ENCODE measurements at regions not wholly inside any gene's neighbourhood (a gene's known extent, or its start where the extent isn't known, plus 50 kb on each side); places are given as distances from the start of the nearest gene placed in this dataset.

GRCh38 chr15:36323615-36324014, 255.8 kb upstream of the CDIN1 start:
- no peaks in the 10 kb centered on the region for H3K36me3 ChIP-seq
- H3K4me3 ChIP-seq = no peak overlapping the region
- H3K27me3 ChIP-seq = no peaks in the 10 kb centered on the region
- H3K27ac ChIP-seq = no peak overlapping the region
- no peak for DNase-seq
- TF ChIP-seq POLR2AphosphoS5 (IDR thresholded peaks at IDR 0.05) (no peak), POLR2A (IDR thresholded peaks at IDR 0.05) (no peak), CTCF (IDR thresholded peaks at IDR 0.05) (no peak), EP300 (IDR thresholded peaks at IDR 0.05) (no peak)
- H3K9me3 ChIP-seq = peaks cover 0 to 5% (median 0%) of the 10 kb centered on the region in 4 donors
- H3K4me1 ChIP-seq = no peaks in the 10 kb centered on the region
- intact Hi-C loops (cut with DNase I; ENCODE audit: low total_unique reads) = no loop called here
- 85 to 96% (median 89%) methylated on average over 3 of the region's 3 CpGs for WGBS, 5 donors

GRCh38 chr15:36325206-36325605, 254.2 kb upstream of the CDIN1 start:
- peaks cover 0 to 5% (median 0%) of the 10 kb centered on the region in 4 donors for H3K9me3 ChIP-seq
- intact Hi-C loops (cut with DNase I; ENCODE audit: low total_unique reads) = no loop called here
- H3K4me3 ChIP-seq = no peak overlapping the region
- H3K27ac ChIP-seq = no peak overlapping the region
- no peaks in the 10 kb centered on the region for H3K27me3 ChIP-seq
- H3K36me3 ChIP-seq = no peaks in the 10 kb centered on the region
- no peak for DNase-seq
- WGBS, 5 donors = 59 to 75% (median 70%) methylated on average over 2 of the region's 2 CpGs
- TF ChIP-seq POLR2AphosphoS5 (IDR thresholded peaks at IDR 0.05) (no peak), EP300 (IDR thresholded peaks at IDR 0.05) (no peak), CTCF (IDR thresholded peaks at IDR 0.05) (no peak), POLR2A (IDR thresholded peaks at IDR 0.05) (no peak)
- H3K4me1 ChIP-seq = no peaks in the 10 kb centered on the region

- Histone ChIP-seq H3K4me1 (no peaks in the 10 kb centered on the region), H3K27me3 (no peaks in the 10 kb centered on the region), H3K36me3 (no peaks in the 10 kb centered on the region), H3K27ac (no peak overlapping the region), H3K4me3 (no peak overlapping the region), H3K9me3 (peaks cover 0 to 5% (median 0%) of the 10 kb centered on the region in 4 donors)
- no peak for TF ChIP-seq POLR2A (IDR thresholded peaks at IDR 0.05)
- TF ChIP-seq EP300 (IDR thresholded peaks at IDR 0.05) = no peak
- TF ChIP-seq CTCF (IDR thresholded peaks at IDR 0.05) = no peak
- no peak for TF ChIP-seq POLR2AphosphoS5 (IDR thresholded peaks at IDR 0.05)
- intact Hi-C loops (cut with DNase I; ENCODE audit: low total_unique reads) = no loop called here
- no peak for DNase-seq
- WGBS, 5 donors = 86 to 93% (median 92%) methylated on average over 9 of the region's 9 CpGs
These were observed 249.8 kb upstream of the CDIN1 start for GRCh38 chr15:36329592-36329991.

- TF ChIP-seq CTCF (IDR thresholded peaks at IDR 0.05) (no peak), POLR2A (IDR thresholded peaks at IDR 0.05) (no peak), POLR2AphosphoS5 (IDR thresholded peaks at IDR 0.05) (no peak), EP300 (IDR thresholded peaks at IDR 0.05) (no peak)
- 54 to 87% (median 79%) methylated on average over 3 of the region's 3 CpGs for WGBS, 5 donors
- Histone ChIP-seq H3K9me3 (peaks cover 0 to 5% (median 0%) of the 10 kb centered on the region in 4 donors), H3K4me1 (no peaks in the 10 kb centered on the region), H3K27me3 (no peaks in the 10 kb centered on the region), H3K27ac (no peak overlapping the region), H3K4me3 (peak overlapping the region in 1 of 4 donors; percentile 4), H3K36me3 (no peaks in the 10 kb centered on the region)
- DNase-seq = no peak
- intact Hi-C loops (cut with DNase I; ENCODE audit: low total_unique reads) = no loop called here
These were observed 248.8 kb upstream of the CDIN1 start for GRCh38 chr15:36330598-36330997.
